ENCODE measurements at regions not wholly inside any gene's neighbourhood (a gene's known extent, or its start where the extent isn't known, plus 50 kb on each side); places are given as distances from the start of the nearest gene placed in this dataset.
"Not testable (repeated sequence)": the region's sequence is repeated elsewhere in the genome, so short reads cannot be mapped to it uniquely, and the experiment has no call there.

DNA sequence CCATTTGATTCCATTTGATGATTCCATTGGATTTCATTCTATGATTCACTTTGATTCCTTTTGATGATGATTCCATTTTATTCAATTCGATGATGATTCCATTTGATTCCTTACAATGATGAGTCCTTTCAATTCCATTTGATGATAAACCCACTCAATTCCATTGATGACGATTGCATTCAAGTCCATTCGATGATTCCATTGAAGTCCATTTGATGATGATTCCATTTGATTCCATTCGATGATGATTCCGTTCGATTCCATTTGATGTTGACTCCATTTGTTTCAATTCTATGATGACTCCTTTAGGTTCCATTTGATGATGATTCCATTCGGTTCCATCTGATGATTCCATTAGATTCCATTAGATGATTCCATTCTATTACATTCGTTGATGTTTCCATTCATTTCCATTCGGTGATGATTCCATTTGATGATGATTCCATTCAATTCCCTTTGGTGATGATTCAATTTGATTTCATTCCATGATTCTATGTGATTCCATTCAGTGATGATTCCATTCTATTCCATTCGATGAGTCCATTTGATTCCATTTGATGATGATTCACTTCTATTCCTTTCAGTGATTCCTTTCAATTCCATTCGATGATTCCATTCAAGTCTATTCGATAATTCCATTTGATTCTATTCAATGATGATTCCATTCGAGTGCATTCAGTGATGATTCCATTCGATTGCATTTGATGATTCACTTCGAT is 1106.0 kb downstream of the RPIA start:
- Histone ChIP-seq H3K36me3 (ENCODE audit: control insufficient read depth, insufficient read depth, low read length) (no peaks in the 10 kb centered on the region), H3K27me3 (ENCODE audit: control insufficient read depth, insufficient read depth, low read length) (no peaks in the 10 kb centered on the region), H3K27ac (ENCODE audit: low read length) (no peak overlapping the region), H3K4me3 (ENCODE audit: low read length) (no peak overlapping the region), H3K9me3 (ENCODE audit: control insufficient read depth, low read depth, low read length) (peaks cover 98% of the 10 kb centered on the region), H3K4me1 (ENCODE audit: control insufficient read depth, insufficient read depth, low read length) (no peaks in the 10 kb centered on the region)
- WGBS (ENCODE audit: insufficient coverage, low lambda C conversion rate) = 77% methylated on average over 15 of the region's 15 CpGs
- DNase-seq = no peak

DNA sequence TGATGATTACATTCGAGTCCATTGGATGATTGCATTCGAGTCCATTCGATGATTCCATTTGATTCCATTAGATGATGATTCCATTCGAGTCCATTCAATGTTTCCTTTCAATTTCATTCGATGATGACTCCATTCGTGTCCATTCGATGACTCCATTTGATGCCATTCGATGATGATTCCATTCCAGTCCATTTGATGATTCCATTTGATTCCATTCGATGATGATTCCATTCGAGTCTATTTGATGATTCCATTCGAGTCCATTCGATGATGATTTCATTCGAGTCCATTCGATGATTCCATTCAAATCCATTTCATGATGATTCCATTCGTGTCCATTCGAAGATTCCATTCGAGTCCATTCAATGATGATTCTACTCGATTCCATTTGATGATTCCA is 1109.7 kb downstream of the RPIA start:
- not testable (repeated sequence) for H3K36me3 ChIP-seq (ENCODE audit: control insufficient read depth, insufficient read depth, low read length); DNase-seq; H3K4me1 ChIP-seq (ENCODE audit: control insufficient read depth, insufficient read depth, low read length); H3K4me3 ChIP-seq (ENCODE audit: low read length); H3K27ac ChIP-seq (ENCODE audit: low read length); H3K27me3 ChIP-seq (ENCODE audit: control insufficient read depth, insufficient read depth, low read length)
- WGBS (ENCODE audit: insufficient coverage, low lambda C conversion rate) = 80% methylated on average over 18 of the region's 18 CpGs
- peaks cover 100% of the 10 kb centered on the region for H3K9me3 ChIP-seq (ENCODE audit: control insufficient read depth, low read depth, low read length)

GRCh38 chr2:89806363-89806762 is 1114.9 kb downstream of the RPIA start:
- H3K9me3 ChIP-seq (ENCODE audit: control insufficient read depth, low read depth, low read length) = peaks cover 88% of the 10 kb centered on the region
- WGBS (ENCODE audit: insufficient coverage, low lambda C conversion rate) = 81% methylated on average over 13 of the region's 14 CpGs
- not testable (repeated sequence) for H3K4me3 ChIP-seq (ENCODE audit: low read length); DNase-seq; H3K27me3 ChIP-seq (ENCODE audit: control insufficient read depth, insufficient read depth, low read length); H3K27ac ChIP-seq (ENCODE audit: low read length); H3K4me1 ChIP-seq (ENCODE audit: control insufficient read depth, insufficient read depth, low read length); H3K36me3 ChIP-seq (ENCODE audit: control insufficient read depth, insufficient read depth, low read length)

GRCh38 chr2:89811295-89811694 is 1119.8 kb downstream of the RPIA start:
- WGBS (ENCODE audit: insufficient coverage, low lambda C conversion rate) = 76% methylated on average over 11 of the region's 11 CpGs
- Histone ChIP-seq H3K4me1 (ENCODE audit: control insufficient read depth, insufficient read depth, low read length) (no peaks in the 10 kb centered on the region), H3K27ac (ENCODE audit: low read length) (no peak overlapping the region), H3K36me3 (ENCODE audit: control insufficient read depth, insufficient read depth, low read length) (no peaks in the 10 kb centered on the region), H3K27me3 (ENCODE audit: control insufficient read depth, insufficient read depth, low read length) (no peaks in the 10 kb centered on the region), H3K9me3 (ENCODE audit: control insufficient read depth, low read depth, low read length) (peaks cover 88% of the 10 kb centered on the region), H3K4me3 (ENCODE audit: low read length) (no peak overlapping the region)
- no peak for DNase-seq

DNA sequence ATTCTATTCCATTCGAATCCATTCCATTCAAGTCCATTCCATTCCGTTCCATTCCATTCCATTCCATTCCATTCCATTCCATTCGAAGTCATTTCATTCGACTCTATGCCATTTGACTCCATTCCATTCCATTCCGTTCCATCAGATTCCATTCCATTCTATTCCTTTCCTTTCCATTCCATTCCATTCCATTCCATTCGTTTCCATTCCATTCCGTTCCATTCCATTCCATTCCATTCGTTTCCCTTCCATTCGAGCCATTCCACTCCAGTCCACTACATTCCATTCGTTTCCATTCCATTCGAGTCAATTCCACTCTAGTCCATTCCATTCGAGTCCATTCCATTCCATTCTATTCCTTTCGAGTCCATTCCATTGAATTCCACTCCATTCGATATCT is 1120.4 kb downstream of the RPIA start:
- not testable (repeated sequence) for H3K4me3 ChIP-seq (ENCODE audit: low read length); H3K4me1 ChIP-seq (ENCODE audit: control insufficient read depth, insufficient read depth, low read length); H3K27me3 ChIP-seq (ENCODE audit: control insufficient read depth, insufficient read depth, low read length); H3K36me3 ChIP-seq (ENCODE audit: control insufficient read depth, insufficient read depth, low read length); H3K27ac ChIP-seq (ENCODE audit: low read length); DNase-seq
- 79% methylated on average over 14 of the region's 14 CpGs for WGBS (ENCODE audit: insufficient coverage, low lambda C conversion rate)
- H3K9me3 ChIP-seq (ENCODE audit: control insufficient read depth, low read depth, low read length) = peaks cover 88% of the 10 kb centered on the region

DNA sequence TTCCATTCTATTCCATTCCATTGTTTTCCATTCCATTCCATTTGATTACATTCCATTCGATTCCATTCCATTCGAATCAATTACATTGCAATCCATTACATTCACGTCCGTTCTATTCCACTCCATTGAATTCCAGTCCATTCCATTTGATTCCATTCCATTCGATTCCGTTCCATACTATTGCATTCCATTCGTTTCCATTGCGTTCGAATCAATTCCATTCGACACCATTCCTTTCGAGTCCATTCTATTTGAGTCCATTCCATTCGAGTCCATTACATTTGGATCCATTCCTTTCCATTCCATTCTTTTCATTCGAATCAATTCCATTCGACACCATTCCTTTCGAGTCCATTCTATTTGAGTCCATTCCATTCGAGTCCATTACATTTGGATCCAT is 1122.9 kb downstream of the RPIA start:
- 85% methylated on average over 16 of the region's 16 CpGs for WGBS (ENCODE audit: insufficient coverage, low lambda C conversion rate)
- not testable (repeated sequence) for H3K27me3 ChIP-seq (ENCODE audit: control insufficient read depth, insufficient read depth, low read length); H3K36me3 ChIP-seq (ENCODE audit: control insufficient read depth, insufficient read depth, low read length); H3K4me1 ChIP-seq (ENCODE audit: control insufficient read depth, insufficient read depth, low read length); DNase-seq; H3K27ac ChIP-seq (ENCODE audit: low read length); H3K4me3 ChIP-seq (ENCODE audit: low read length)
- peaks cover 99% of the 10 kb centered on the region for H3K9me3 ChIP-seq (ENCODE audit: control insufficient read depth, low read depth, low read length)

GRCh38 chr2:89818873-89819272 is 1127.4 kb downstream of the RPIA start:
- no peaks in the 10 kb centered on the region for H3K36me3 ChIP-seq (ENCODE audit: control insufficient read depth, insufficient read depth, low read length)
- 86% methylated on average over 12 of the region's 12 CpGs for WGBS (ENCODE audit: insufficient coverage, low lambda C conversion rate)
- no peak for DNase-seq
- peaks cover 79% of the 10 kb centered on the region for H3K9me3 ChIP-seq (ENCODE audit: control insufficient read depth, low read depth, low read length)
- no peaks in the 10 kb centered on the region for H3K4me1 ChIP-seq (ENCODE audit: control insufficient read depth, insufficient read depth, low read length)
- H3K27me3 ChIP-seq (ENCODE audit: control insufficient read depth, insufficient read depth, low read length) = no peaks in the 10 kb centered on the region
- no peak overlapping the region for H3K4me3 ChIP-seq (ENCODE audit: low read length)
- H3K27ac ChIP-seq (ENCODE audit: low read length) = no peak overlapping the region

- 89% methylated on average over 2 of the region's 2 CpGs for WGBS (ENCODE audit: insufficient coverage, low lambda C conversion rate)
- no peak overlapping the region for H3K4me3 ChIP-seq (ENCODE audit: low read length)
- H3K27ac ChIP-seq (ENCODE audit: low read length) = no peak overlapping the region
- no peaks in the 10 kb centered on the region for H3K27me3 ChIP-seq (ENCODE audit: control insufficient read depth, insufficient read depth, low read length)
- no peak for DNase-seq
- H3K4me1 ChIP-seq (ENCODE audit: control insufficient read depth, insufficient read depth, low read length) = no peaks in the 10 kb centered on the region
- peaks cover 70% of the 10 kb centered on the region for H3K9me3 ChIP-seq (ENCODE audit: control insufficient read depth, low read depth, low read length)
- H3K36me3 ChIP-seq (ENCODE audit: control insufficient read depth, insufficient read depth, low read length) = no peaks in the 10 kb centered on the region
Observed at GRCh38 chr2:89819809-89820208, 1128.3 kb downstream of the RPIA start.

DNA sequence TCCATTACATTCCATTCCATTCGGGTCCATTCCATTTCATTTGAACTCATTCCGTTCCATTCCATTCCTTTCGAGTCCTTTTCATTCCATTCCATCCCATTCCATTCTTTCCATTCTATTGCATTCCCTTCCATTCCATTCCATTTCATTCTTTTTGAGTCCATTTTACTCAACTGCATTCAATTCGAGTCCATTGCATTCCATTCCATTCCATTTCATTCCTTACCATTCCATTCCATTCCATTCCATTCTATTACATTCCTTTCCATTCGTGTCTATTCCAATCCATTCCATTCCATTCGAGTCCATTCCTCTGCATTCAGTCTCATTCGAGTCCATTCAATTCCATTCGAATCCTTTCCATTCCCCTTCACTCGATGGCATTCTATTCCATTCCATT is 1128.8 kb downstream of the RPIA start:
- H3K27ac ChIP-seq (ENCODE audit: low read length) = no peak overlapping the region
- WGBS (ENCODE audit: insufficient coverage, low lambda C conversion rate) = 72% methylated on average over 9 of the region's 9 CpGs
- H3K36me3 ChIP-seq (ENCODE audit: control insufficient read depth, insufficient read depth, low read length) = no peaks in the 10 kb centered on the region
- H3K27me3 ChIP-seq (ENCODE audit: control insufficient read depth, insufficient read depth, low read length) = no peaks in the 10 kb centered on the region
- DNase-seq = no peak
- H3K9me3 ChIP-seq (ENCODE audit: control insufficient read depth, low read depth, low read length) = peaks cover 65% of the 10 kb centered on the region
- no peak overlapping the region for H3K4me3 ChIP-seq (ENCODE audit: low read length)
- H3K4me1 ChIP-seq (ENCODE audit: control insufficient read depth, insufficient read depth, low read length) = no peaks in the 10 kb centered on the region

GRCh38 chr2:89821455-89821945 is 1130.0 kb downstream of the RPIA start:
- DNase-seq = no peak
- Histone ChIP-seq H3K9me3 (ENCODE audit: control insufficient read depth, low read depth, low read length) (peaks cover 53% of the 10 kb centered on the region), H3K4me1 (ENCODE audit: control insufficient read depth, insufficient read depth, low read length) (no peaks in the 10 kb centered on the region), H3K27me3 (ENCODE audit: control insufficient read depth, insufficient read depth, low read length) (no peaks in the 10 kb centered on the region), H3K4me3 (ENCODE audit: low read length) (no peak overlapping the region), H3K27ac (ENCODE audit: low read length) (no peak overlapping the region), H3K36me3 (ENCODE audit: control insufficient read depth, insufficient read depth, low read length) (no peaks in the 10 kb centered on the region)
- WGBS (ENCODE audit: insufficient coverage, low lambda C conversion rate) = 66% methylated on average over 8 of the region's 8 CpGs

DNA sequence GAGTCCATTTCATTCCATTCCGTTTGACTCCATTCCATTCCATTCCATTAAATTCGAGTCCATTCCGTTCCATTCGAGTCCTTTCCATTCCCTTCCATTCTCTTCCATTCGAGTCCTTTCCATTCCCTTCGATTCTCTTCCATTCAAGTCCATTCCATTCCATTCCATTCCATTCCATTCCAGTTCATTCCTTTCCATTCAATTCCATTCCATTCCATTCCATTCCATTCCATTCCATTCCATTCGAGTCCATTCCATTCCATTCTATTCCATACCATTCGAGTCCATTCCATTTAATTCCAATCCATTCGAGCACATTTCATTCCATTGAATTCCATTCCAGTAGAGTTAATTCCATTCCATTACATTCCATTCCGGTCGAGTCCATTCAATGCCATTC is 1130.9 kb downstream of the RPIA start:
- H3K27me3 ChIP-seq (ENCODE audit: control insufficient read depth, insufficient read depth, low read length); H3K4me1 ChIP-seq (ENCODE audit: control insufficient read depth, insufficient read depth, low read length); H3K27ac ChIP-seq (ENCODE audit: low read length); H3K36me3 ChIP-seq (ENCODE audit: control insufficient read depth, insufficient read depth, low read length); H3K4me3 ChIP-seq (ENCODE audit: low read length); DNase-seq: not testable (repeated sequence)
- peaks cover 44% of the 10 kb centered on the region for H3K9me3 ChIP-seq (ENCODE audit: control insufficient read depth, low read depth, low read length)
- WGBS (ENCODE audit: insufficient coverage, low lambda C conversion rate) = 78% methylated on average over 11 of the region's 11 CpGs

All from large intestine (tissue), 3 donors.